GM19099 (cell line): ENCODE measurements at regions not wholly inside any gene's neighbourhood (a gene's known extent, or its start where the extent isn't known, plus 50 kb on each side); places are given as distances from the start of the nearest gene placed in this dataset.

ENCODE experiments used
- POLR2A ChIP-seq: IDR thresholded peaks from 3 replicates; pipeline ENCODE4 v1.6.1; 2011; ENCODE audit warnings: low read depth; ENCODE audit not compliant: insufficient read length; ENCODE audit errors: extremely low read depth

DNA sequence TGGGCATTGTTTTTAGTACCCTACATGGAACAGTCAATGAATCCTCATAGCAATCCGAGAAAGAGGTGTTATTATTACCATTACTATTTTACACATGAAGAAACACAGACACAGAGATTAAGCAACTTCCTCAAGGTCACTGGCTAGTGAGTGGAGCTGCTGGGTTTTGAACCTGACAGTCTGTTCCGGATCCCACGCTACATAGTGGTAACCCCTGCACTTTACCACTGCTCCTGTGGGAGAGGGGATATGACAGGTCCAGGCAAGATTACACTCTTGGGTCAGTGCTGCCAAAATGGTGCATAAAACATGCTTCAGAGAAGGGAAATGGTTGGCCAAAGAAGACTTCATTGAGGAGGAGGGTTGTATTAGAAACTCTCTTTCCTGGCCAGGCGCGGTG, 185.7 kb downstream of the XPNPEP1 start:
- no peak for TF ChIP-seq POLR2A

DNA sequence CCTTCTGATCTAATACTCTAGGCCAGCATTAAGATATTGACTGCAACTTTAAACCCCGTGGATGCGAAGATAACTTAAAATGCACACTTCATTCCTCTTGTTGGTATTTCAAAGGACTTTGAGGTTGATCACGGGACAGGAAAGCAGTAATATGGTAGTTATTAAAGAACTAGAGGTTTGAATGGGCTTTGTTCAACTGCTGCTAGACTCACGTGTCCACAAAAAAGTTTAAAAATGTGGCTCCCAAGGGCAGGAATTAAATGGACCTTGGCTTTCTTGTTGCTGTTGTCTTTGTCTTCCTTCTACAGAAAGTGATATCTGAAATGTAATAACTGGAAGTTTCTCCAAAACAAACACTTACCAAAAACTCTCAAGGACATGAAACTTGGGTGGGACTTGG, 186.3 kb downstream of the XPNPEP1 start:
- no peak for TF ChIP-seq POLR2A

DNA sequence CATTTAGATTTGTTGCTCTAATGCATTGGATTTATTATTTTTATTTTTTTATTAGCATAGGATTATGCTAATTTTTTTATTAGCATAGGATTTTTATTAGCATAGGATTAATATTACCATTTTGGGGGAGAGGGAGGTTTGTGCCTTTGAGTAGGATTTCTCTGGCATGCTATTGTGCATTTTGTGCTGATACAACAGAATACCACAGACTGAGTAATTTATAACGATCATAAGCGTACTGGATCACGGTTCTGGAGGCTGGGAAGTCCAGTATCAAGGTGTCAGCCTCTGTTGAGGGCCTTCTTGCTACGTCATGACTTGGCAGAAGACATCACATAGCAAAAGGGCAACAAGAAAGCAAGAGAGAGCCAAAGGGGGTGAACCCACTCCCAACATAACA, 187.5 kb downstream of the XPNPEP1 start:
- TF ChIP-seq POLR2A = no peak

DNA sequence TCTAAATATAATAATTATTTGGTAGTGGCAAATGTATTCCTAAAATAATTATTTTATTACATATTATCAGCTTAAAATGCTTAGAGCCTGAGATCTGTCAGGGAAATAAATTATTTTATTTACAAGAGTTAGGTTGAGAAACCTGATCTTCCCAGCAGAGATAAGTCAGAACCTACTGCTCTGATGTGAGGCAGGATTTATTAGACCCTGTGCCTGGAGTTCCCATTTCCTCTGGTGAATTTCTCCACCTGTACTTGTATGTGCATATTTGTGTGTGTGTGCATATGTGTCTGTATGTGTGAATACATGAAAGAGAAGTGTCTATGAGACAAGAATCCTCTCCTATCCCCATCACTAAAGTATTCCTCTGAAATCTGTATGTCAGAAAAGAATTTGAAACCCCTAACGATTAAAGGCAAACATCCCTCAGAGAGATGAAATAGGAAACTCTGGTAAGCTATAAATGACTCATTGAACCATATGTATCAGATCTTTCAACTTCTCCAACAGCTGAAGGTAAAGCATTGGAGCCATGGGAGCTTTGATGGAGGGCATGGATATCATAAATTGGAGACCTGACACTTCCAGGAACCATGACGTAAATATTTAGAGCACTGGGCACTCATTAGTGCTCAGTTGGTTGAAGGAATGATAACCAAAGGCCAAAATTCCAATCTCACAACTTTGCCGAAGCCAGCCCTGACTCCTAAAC, 190.9 kb downstream of the XPNPEP1 start:
- no peak for TF ChIP-seq POLR2A

DNA sequence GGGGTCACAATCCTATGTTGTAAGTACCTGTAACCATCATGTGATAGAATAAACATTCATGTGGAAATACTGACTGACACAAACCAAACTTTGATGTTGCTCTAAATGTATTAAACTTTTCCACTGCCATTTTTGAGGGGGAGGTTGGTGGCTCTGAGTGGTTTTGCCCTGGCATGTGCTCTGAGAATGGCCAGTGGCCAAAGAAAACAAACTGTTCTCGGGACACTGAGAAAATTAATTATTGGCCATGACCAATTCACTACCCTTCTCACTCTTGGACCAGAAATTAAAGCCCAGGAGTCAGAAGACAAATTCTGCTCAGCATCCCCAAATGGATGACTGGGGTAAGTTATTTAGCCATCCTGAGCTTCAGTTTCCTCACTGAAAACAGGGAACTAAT, 195.9 kb downstream of the XPNPEP1 start:
- TF ChIP-seq POLR2A = no peak

DNA sequence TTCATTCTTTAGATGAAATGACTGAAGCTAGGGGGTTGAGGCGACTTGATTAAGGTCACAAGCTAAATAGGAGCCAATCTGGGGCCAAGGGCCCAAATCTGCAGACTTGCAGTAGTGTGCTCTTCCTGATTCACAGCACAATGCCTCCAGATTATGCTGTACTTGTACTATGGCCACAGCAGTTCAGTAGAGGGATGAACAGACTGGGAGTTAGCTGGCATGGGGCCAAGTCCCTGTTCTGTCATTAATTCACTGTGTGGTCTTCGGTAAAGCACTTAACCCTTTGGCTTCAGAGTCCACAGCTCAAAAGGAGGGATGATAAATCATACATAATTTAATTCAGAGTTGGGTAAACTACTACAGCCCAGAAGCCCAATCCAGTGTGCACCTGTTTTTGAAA, 196.8 kb downstream of the XPNPEP1 start:
- TF ChIP-seq POLR2A = no peak

DNA sequence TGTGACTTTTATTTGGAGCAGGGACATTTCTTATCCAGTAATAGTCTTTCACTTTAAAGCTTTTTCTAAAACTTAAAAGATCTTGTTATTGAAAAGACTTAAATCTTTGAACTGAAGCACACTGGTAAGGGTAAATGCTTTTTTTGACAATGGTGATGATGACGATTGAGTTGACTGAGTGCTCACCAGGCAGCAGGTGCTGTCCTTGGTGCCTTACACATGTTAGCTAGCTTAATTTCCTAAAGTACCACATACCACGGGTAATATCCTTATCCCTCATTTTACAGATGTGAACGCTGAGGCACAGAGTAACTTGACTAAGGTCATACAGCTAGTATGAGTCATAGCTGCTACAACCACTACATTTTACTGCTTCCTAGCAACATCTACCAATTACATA, 200.0 kb downstream of the XPNPEP1 start:
- no peak for TF ChIP-seq POLR2A

DNA sequence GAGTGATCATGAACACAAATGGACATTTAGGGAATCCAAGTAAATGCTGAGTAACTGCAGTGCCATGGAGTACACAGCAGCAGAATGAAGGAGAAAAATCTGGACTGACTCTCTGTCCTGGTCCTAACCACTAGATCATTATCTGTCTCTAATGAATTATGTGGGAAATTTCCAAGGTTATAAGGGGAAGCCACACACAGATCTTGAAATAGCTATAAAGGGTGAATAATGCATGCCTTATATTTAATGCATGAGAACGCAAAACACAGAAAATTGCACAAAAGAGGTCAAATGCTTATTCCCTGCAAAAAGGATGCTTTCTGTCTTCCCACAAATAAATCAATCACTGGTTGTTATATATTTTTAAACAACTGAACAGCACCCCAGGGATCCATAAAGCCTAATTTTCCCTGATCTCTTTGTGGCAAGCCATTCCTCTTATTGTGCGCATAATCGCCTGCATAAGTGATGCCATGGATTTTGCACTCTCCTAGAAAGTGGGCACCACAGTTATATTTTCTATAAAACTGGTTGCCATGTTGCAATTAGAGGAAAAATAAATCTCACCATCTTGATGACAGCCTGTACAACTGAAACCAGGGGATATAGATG, 201.8 kb downstream of the XPNPEP1 start:
- TF ChIP-seq POLR2A = no peak

DNA sequence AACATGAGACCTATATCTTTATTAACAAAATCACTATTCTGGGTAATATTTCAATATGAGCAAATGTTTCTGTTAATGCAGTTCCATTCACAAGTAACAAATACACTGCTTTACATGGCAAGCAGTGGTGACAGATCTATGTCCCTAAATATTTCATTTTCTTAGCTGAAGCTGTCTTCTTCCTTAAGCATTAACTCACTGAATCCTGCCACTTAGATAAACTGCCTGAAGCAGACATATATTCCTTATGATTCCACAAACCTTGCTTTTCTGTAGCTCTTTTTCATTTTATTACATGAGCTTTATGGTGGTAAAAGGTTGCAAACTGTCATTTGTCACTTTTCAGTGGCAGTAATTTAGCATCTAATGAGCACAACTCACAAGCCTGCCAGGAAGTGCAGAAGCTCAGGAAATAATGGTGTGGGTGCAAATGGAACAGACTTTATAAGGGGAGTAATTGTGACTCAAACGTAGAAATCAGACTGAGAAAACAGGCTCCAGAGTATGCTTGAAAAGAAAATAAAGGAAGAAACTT, 217.2 kb downstream of the XPNPEP1 start:
- TF ChIP-seq POLR2A = no peak

DNA sequence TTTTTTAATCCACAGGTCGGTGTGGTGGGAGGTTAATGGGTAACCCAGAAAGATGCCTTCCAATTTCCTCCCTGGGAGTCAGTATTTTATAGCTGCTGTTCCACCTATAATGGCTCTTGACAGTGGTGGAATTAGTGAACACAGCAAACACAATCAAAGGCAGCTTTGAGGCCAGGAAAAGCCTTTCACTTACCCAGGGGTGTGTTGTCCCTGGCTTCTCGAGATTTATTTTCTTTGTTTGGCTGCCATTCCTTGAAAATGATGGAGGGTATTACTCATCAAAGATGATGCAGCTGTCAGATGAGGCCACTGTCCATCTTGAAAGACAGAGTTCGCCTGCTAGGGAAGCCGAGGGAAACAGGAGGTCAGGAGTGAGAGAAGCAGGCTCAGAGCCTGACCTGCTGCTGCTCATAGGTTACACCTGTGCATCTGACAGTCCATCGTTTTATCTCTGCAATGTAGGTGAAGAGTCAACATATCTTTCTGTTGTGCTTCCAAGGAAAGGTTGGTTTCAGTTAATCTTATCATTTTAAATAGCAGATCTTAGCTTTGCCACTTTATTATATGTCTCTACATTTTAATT, 221.6 kb downstream of the XPNPEP1 start:
- TF ChIP-seq POLR2A = no peak

DNA sequence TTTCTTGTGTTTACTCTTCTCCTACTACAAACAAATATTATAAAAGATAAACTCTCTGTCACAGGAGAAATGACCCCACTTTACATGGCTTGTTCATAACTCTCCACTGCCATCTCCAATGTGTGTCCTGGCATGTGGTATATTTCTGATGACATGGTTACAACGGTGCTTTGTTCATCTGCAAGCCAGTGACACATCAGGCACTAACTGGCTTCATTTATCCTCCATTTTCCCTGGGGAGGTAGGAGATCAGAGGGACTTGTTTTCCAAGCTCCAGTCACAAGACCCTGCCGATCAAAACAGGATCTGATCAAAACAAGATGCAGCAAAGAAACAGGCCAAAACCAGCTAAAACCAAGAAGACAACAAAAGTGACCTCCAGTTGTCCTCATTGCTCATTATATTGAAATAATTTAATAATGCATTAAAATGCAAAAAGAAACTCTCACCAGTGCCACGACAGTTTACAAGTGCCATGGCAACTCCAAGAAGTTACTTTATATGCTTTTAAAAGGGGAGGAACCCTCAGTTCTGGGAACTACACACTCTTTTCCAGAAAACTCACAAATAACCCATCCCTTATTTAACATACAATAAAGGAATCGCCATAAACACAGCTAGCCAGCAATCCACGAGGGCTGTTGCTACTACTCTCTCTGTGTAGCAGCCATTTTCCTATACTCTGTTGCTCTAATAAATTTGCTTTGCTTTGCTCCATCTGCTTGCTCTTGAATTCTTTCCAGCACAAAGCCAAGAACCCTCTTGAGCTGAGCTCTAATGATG, 224.2 kb downstream of the XPNPEP1 start:
- TF ChIP-seq POLR2A = no peak

DNA sequence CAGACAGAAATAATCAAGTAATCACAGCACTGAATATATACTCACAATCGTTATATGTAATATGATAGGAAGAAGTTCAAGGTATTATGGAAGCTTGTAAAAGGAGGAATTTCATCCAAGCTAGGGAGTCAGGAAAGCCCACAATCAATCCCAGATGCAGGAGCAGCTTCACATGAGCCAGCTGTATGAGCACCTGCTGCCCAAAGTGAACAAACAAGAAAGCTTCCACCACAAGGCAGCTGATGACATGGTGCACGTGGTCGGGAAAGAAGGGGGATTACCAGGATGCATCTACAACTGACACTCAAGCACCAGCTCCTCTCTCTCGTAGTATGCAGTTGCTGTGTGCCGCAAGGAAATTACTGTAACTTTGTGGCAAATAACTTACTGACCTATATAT, 225.2 kb downstream of the XPNPEP1 start:
- no peak for TF ChIP-seq POLR2A

DNA sequence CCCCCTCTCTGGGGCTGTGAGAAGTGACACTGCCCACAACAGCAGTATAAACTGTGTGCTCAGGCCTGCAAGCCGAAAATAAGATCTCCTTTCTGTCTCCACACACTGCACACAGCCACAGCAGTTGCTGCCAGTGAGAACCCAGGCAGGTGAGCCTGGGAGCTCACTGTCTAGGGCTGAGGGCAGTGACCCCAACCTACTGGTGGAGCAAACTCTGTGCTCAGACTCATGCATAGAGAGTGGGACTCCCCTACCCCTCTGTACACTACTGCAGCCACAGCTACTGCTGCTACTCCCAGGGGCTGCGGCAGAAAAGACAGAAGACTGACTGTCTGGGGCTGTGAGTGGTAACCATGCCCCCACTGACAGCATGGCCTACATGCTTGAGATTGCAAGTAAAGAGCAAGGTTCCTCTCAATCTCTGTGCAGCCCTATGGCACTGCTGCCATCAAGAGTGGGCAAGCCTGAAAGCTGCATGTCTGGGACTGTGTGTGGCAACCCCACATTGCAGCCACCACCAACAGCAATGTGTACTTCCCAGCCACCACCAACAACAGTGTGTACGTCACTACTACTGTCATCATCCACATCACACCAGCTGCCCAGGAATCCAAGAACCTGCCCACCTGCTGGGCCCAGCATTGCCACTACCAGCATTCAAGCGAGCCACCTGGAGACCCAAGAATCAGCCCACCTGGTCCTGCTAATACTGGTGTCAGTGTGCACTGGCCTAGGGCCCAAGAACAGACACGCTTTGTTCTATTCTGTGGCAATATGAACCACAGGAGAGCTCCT, 226.1 kb downstream of the XPNPEP1 start:
- no peak for TF ChIP-seq POLR2A

DNA sequence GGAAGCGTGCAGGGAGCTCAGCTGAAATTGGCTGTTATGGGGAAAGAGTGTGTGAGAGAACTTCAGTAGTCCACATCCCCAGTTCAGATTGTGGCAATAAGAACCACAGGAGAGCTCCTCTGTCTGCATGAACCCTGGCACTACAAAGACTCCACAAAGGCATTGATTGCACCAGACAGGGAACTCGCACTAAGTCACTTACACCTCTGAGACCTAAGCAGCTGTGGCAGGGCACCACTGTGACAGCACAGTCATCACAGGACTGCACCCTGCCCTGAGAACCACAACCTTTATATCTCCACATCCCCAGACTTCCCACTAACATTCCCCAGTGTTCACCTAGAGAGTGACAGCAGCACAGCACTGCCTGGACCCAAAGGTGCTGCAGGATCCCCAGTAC, 226.8 kb downstream of the XPNPEP1 start:
- TF ChIP-seq POLR2A = no peak

DNA sequence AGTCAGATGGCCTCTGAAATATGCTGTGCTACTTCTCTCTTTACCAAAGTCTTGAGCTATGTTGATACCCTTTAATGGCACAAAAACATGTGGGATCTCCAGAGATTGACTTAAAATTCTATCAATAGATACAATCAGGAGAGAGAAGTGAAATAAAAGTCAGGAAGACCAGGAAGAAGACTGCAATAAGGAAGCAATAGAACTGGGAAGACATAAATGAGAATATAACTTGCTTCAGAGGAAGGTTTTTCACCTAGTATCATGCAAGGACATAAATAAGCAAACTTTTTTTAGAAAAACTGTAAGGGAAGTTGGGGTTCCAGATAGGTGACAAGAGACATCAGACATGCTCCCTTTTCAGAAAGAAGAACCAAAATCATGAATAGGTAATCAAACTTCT, 227.3 kb downstream of the XPNPEP1 start:
- TF ChIP-seq POLR2A = no peak

DNA sequence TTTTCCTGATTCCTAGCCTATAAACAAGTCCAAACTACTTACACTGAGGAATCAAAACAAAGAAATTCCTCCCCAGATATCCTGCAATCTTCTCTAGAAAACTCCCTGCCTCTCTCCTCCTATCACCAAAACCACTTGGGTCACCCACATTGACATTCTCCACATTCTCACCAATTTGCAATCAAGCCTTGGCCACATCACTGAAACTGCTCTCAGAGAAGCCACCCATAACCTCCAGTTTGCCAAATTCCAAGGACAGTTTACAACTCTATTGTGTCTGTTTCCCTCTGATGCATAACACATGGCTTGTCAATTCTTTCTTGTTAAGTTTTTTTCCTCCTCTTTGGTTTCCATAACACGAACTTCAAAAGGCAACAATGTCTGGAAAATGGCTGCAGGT, 233.5 kb downstream of the XPNPEP1 start:
- TF ChIP-seq POLR2A = no peak

DNA sequence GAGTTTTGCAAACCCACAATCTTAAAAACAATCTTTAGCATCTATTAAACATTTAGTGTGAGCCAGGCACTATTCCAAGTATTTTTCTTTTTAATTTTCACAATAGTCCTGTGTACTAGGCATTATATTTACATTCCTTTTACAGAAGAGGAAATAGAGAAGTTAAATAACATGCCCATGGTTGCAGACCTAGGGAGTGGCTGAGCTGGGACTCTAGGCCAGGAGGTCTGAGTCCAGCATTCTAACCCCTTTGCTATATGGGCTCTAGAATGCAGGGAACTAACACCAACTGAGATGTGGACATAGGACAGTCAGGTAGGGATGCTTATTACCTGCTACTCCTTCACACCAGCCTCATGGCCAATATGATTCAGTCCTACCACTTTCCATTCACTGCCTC, 243.8 kb downstream of the XPNPEP1 start:
- TF ChIP-seq POLR2A = no peak
